ENCODE measurements at regions not wholly inside any gene's neighbourhood (a gene's known extent, or its start where the extent isn't known, plus 50 kb on each side); places are given as distances from the start of the nearest gene placed in this dataset.

- H2BK15ac ChIP-seq (ENCODE audit: low read depth, low read length) = no peak overlapping the region
- H3K4ac ChIP-seq (ENCODE audit: low read depth, low read length) = no peak overlapping the region
- no peak overlapping the region for H4K91ac ChIP-seq (ENCODE audit: insufficient read depth, low read depth, low read length)
- no peak overlapping the region for H3K4me3 ChIP-seq (ENCODE audit: insufficient read depth, low read depth, low read length)
- peaks cover 6% of the 10 kb centered on the region for H3K4me1 ChIP-seq (ENCODE audit: control insufficient read depth, insufficient read depth, low read length)
- no peak overlapping the region for H2BK120ac ChIP-seq (ENCODE audit: low read depth, low read length)
- H3K27me3 ChIP-seq (ENCODE audit: control insufficient read depth, insufficient read depth, low read length) = no peaks in the 10 kb centered on the region
- H2BK20ac ChIP-seq (ENCODE audit: low read depth, low read length) = no peak overlapping the region
- H2AK5ac ChIP-seq (ENCODE audit: low read depth, low read length) = no peak overlapping the region
- H2BK5ac ChIP-seq (ENCODE audit: low read depth, low read length, poor library complexity, severe bottlenecking) = no peak overlapping the region
- H4K20me1 ChIP-seq (ENCODE audit: insufficient read depth, low read length) = no peaks in the 10 kb centered on the region
- no peak overlapping the region for H2AK9ac ChIP-seq (replicated peaks; ENCODE audit: low read depth, low read length, poor library complexity)
- no peak overlapping the region for H3K27ac ChIP-seq (ENCODE audit: insufficient read depth, low read length)
- DNase-seq (no peak), ATAC-seq (ENCODE audit: low read depth) (no peak)
- no peak overlapping the region for H3K56ac ChIP-seq (ENCODE audit: extremely low read depth, insufficient read depth, low read length)
- H3K36me3 ChIP-seq (ENCODE audit: control insufficient read depth, insufficient read depth, low read length) = no peaks in the 10 kb centered on the region
- dilution Hi-C loops (cut with HindIII; ENCODE audit: low sequenced_read_pairs, unreplicated experiment) = no loop called here
- no CpG with 5 or more reads among the region's 7 CpGs for WGBS, 2 experiments (ENCODE audit: extremely low coverage in 2 of 2, insufficient read length in 1 of 2)
- H3K23ac ChIP-seq (ENCODE audit: low read depth, low read length) = no peak overlapping the region
- H3K9me3 ChIP-seq (ENCODE audit: control insufficient read depth, insufficient read depth, low read length) = no peaks in the 10 kb centered on the region
- H3K9ac ChIP-seq (ENCODE audit: low read depth, low read length) = no peak overlapping the region
- TF ChIP-seq CHD1 (IDR thresholded peaks at IDR 0.05; ENCODE audit: low read depth, low read length) = no peak
- TF ChIP-seq RAD21 (IDR thresholded peaks at IDR 0.05; ENCODE audit: low read length) = no peak
- no peak for TF ChIP-seq CEBPB (IDR thresholded peaks at IDR 0.05; ENCODE audit: low read depth, low read length)
- TF ChIP-seq FOS (IDR thresholded peaks at IDR 0.05; ENCODE audit: low read depth, low read length) = no peak
- TF ChIP-seq BHLHE40 (IDR thresholded peaks at IDR 0.05; ENCODE audit: low read depth, low read length) = no peak
- no peak for TF ChIP-seq NFE2L2 (IDR thresholded peaks at IDR 0.05; ENCODE audit: low read depth, low read length)
- no peak for TF ChIP-seq CTCF (conservative IDR thresholded peaks at IDR 0.05; ENCODE audit: low read depth, low read length)
- TF ChIP-seq MXI1 (IDR thresholded peaks at IDR 0.05; ENCODE audit: borderline replicate concordance, low read depth, low read length) = no peak
- no peak for TF ChIP-seq MAFK (IDR thresholded peaks at IDR 0.05; ENCODE audit: low read depth, low read length)
- TF ChIP-seq MAZ (IDR thresholded peaks at IDR 0.05; ENCODE audit: borderline replicate concordance, low read depth, low read length) = no peak
- no peak for TF ChIP-seq RFX5 (IDR thresholded peaks at IDR 0.05; ENCODE audit: low read depth, low read length)
- no peak for TF ChIP-seq RCOR1 (IDR thresholded peaks at IDR 0.05; ENCODE audit: insufficient replicate concordance, low read length)
- TF ChIP-seq ELK1 (IDR thresholded peaks at IDR 0.05; ENCODE audit: borderline replicate concordance, low read depth, low read length) = no peak
- no peak for TF ChIP-seq USF2 (IDR thresholded peaks at IDR 0.05; ENCODE audit: low read depth, low read length)
- TF ChIP-seq SMC3 (IDR thresholded peaks at IDR 0.05; ENCODE audit: low read depth, low read length) = no peak
- TF ChIP-seq POLR2A (IDR thresholded peaks at IDR 0.05; ENCODE audit: low read depth, low read length) = no peak
- no peak overlapping the region for H4K5ac ChIP-seq (ENCODE audit: low read depth, low read length)
- POLR2A ChIA-PET (ENCODE audit: unreplicated experiment) = no interaction called here
- CTCF ChIA-PET = interaction anchor here (0.6 to 1.0 kb wide), 2 partner anchors 580 to 1026 kb away, joined by 3 read pairs; no protein-coding TSS in a partner anchor
- intact Hi-C loops (cut with micrococcal nuclease) = loop anchor here (5.0 kb wide), 3 partner anchors 757 to 1092 kb away; no protein-coding TSS in a partner anchor
- in situ Hi-C loops (cut with MboI; ENCODE audit: low sequenced_read_pairs) = loop anchor here (10.0 to 25.0 kb wide), 5 partner anchors 214 to 1314 kb away; partner anchors contain the start of gene TWIST1
- no peak overlapping the region for H3K4me2 ChIP-seq (ENCODE audit: low read depth, low read length)
- H4K8ac ChIP-seq (ENCODE audit: low read depth in 2 of 2, low read length in 2 of 2) = no peak overlapping the region
- H3K14ac ChIP-seq (replicated peaks; ENCODE audit: low read depth, low read length) = no peak overlapping the region
- BruUV-seq (replicated peaks) = no TSS peak
- no peak overlapping the region for H3K18ac ChIP-seq (ENCODE audit: low read depth, low read length)
- H3K9me1 ChIP-seq (ENCODE audit: insufficient read depth, low read length) = no peaks in the 10 kb centered on the region
- H3K79me1 ChIP-seq (ENCODE audit: low read depth in 1 of 2, low read length in 2 of 2) = no peaks in the 10 kb centered on the region
- no peak overlapping the region for H2AFZ ChIP-seq (replicated peaks; ENCODE audit: low read length, poor library complexity)
These were observed 144.9 kb upstream of the HDAC9 start for GRCh38 chr7:18350678-18351077.

Data from IMR-90 (cell line).